OCI-LY3 (cell line): ENCODE measurements at regions not wholly inside any gene's neighbourhood (a gene's known extent, or its start where the extent isn't known, plus 50 kb on each side); places are given as distances from the start of the nearest gene placed in this dataset.
A peak's percentile ranks its signal among the peaks of the same experiment; 100 is the strongest.

ENCODE experiments used
- H2AFZ ChIP-seq: fragments of 200-600, 300-600 bp; shearing (Covaris generic); 2 replicates; pipeline ENCODE4 v1.6.0; 2014; ENCODE audit warnings: antibody characterized with exemption, low read depth, low read length
- H3K27ac ChIP-seq: fragments of 200-600, 300-600 bp; sonication (generic); 2 replicates; pipeline ENCODE4 v1.5.1; 2014; ENCODE audit warnings: mild to moderate bottlenecking, low read length, moderate library complexity, mixed read lengths
- H3K27me3 ChIP-seq: fragments of 200-600, 300-600 bp; sonication (generic); 2 replicates; pipeline ENCODE4 v1.6.1; 2014; ENCODE audit warnings: low read depth, low read length, mixed read lengths
- H3K36me3 ChIP-seq: fragments of 200-600, 300-600 bp; sonication (generic); replicated peaks from 2 replicates; pipeline ENCODE3; 2014; ENCODE audit warnings: low read depth, low read length, mixed read lengths
- H3K4me1 ChIP-seq: fragments of 300-600, 200-600 bp; sonication (generic); 2 replicates; pipeline ENCODE4 v1.6.1; 2014; ENCODE audit warnings: low read length, mixed read lengths
- H3K4me2 ChIP-seq: fragments of 200-600, 300-600 bp; sonication (generic); 2 replicates; pipeline ENCODE4 v1.6.1; 2014; ENCODE audit warnings: low read length, mixed read lengths
- H3K4me3 ChIP-seq: fragments of 300-600, 200-600 bp; sonication (generic); 2 replicates; pipeline ENCODE4 v1.5.1; 2014; ENCODE audit warnings: antibody characterized with exemption, mild to moderate bottlenecking, low read length, moderate library complexity
- H3K79me2 ChIP-seq: fragments of 300-600, 200-600 bp; shearing (Covaris generic); 2 replicates; pipeline ENCODE4 v1.6.1; 2014; ENCODE audit warnings: mild to moderate bottlenecking, low read length, mixed read lengths
- H3K9ac ChIP-seq: fragments of 300-600, 200-600 bp; shearing (Covaris generic); 2 replicates; pipeline ENCODE4 v1.6.0; 2014; ENCODE audit warnings: mild to moderate bottlenecking, low read length, moderate library complexity
- H3K9me3 ChIP-seq: fragments of 200-600, 300-600 bp; shearing (Covaris generic); 2 replicates; pipeline ENCODE4 v1.6.1; 2014; ENCODE audit warnings: low read length, mixed read lengths; ENCODE audit not compliant: insufficient read depth
- H4K20me1 ChIP-seq: fragments of 200-600, 300-600 bp; sonication (generic); 2 replicates; pipeline ENCODE4 v1.6.1; 2016; ENCODE audit warnings: low read length, mixed read lengths; ENCODE audit not compliant: insufficient read depth
- CTCF ChIP-seq: fragments of 200-600, 300-600 bp; sonication (generic); IDR thresholded peaks from 2 replicates; pipeline ENCODE4 v1.5.1; 2014; ENCODE audit warnings: antibody characterized with exemption, low read length, low read depth
- EZH2phosphoT487 ChIP-seq: fragments of 200-600 bp; shearing (Covaris generic); IDR thresholded peaks from 2 replicates; pipeline ENCODE4 v1.6.1; 2018; ENCODE audit warnings: antibody characterized with exemption, mixed run types, low read depth

GRCh38 chr3:194042927-194043326, 93.0 kb upstream of the HES1 start:
- Histone ChIP-seq H3K27ac (no peak overlapping the region), H4K20me1 (no peaks in the 10 kb centered on the region), H3K9ac (no peak overlapping the region), H3K9me3 (no peaks in the 10 kb centered on the region), H3K27me3 (peaks cover 14% of the 10 kb centered on the region), H3K36me3 (no peaks in the 10 kb centered on the region), H2AFZ (no peak overlapping the region), H3K4me2 (no peak overlapping the region), H3K4me1 (peaks cover 28% of the 10 kb centered on the region), H3K79me2 (no peaks in the 10 kb centered on the region), H3K4me3 (no peak overlapping the region)
- TF ChIP-seq CTCF (no peak), EZH2phosphoT487 (no peak)

DNA sequence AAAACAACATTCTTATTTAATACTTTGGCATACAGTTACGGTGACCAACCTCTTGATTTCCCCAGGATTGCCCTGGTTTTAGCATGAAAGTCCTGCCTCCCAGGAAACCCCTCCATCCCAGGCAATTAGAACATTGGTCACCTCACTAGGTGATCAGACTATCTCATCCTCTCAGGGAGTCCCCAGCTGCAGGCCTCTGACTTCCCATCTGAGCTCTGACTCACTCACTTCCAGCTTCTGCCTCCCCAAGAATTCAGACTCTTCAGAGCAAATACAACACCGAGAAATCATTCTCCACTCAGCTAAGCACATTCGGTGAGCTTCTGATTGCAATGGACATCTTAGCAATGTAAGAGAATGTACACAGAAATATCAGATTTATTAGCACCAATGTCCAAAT, 92.4 kb upstream of the HES1 start:
- H3K27ac ChIP-seq, result no peak overlapping the region
- no peak overlapping the region for H3K9ac ChIP-seq
- H3K9me3 ChIP-seq, result no peaks in the 10 kb centered on the region
- H3K4me3 ChIP-seq, result no peak overlapping the region
- no peaks in the 10 kb centered on the region for H3K79me2 ChIP-seq
- no peak overlapping the region for H2AFZ ChIP-seq
- TF ChIP-seq CTCF (no peak), EZH2phosphoT487 (no peak)
- no peaks in the 10 kb centered on the region for H3K36me3 ChIP-seq
- H4K20me1 ChIP-seq, result no peaks in the 10 kb centered on the region
- no peak overlapping the region for H3K4me2 ChIP-seq
- H3K27me3 ChIP-seq, result peaks cover 14% of the 10 kb centered on the region
- peaks cover 28% of the 10 kb centered on the region for H3K4me1 ChIP-seq

GRCh38 chr3:194045289-194045688, 90.7 kb upstream of the HES1 start:
- Histone ChIP-seq H2AFZ (no peak overlapping the region), H3K4me1 (peaks cover 28% of the 10 kb centered on the region), H3K9ac (no peak overlapping the region), H3K4me2 (peak overlapping the region; percentile 20), H4K20me1 (no peaks in the 10 kb centered on the region), H3K4me3 (no peak overlapping the region), H3K36me3 (peaks cover 2% of the 10 kb centered on the region), H3K79me2 (no peaks in the 10 kb centered on the region), H3K27ac (no peak overlapping the region), H3K27me3 (peaks cover 14% of the 10 kb centered on the region), H3K9me3 (peaks cover 3% of the 10 kb centered on the region; the same call in 1 of the 2 replicates)
- TF ChIP-seq CTCF (no peak), EZH2phosphoT487 (no peak)

- TF ChIP-seq CTCF (no peak), EZH2phosphoT487 (no peak)
- H3K4me1 ChIP-seq, result peaks cover 28% of the 10 kb centered on the region
These were observed 90.0 kb upstream of the HES1 start for GRCh38 chr3:194045919-194046318.

More at GRCh38 chr3:194045919-194046318, 90.0 kb upstream of the HES1 start:
- Histone ChIP-seq H3K4me3 (no peak overlapping the region), H2AFZ (no peak overlapping the region), H3K36me3 (peaks cover 7% of the 10 kb centered on the region), H3K9me3 (peaks cover 9% of the 10 kb centered on the region), H3K9ac (no peak overlapping the region), H4K20me1 (no peaks in the 10 kb centered on the region), H3K27ac (no peak overlapping the region), H3K27me3 (peaks cover 14% of the 10 kb centered on the region), H3K79me2 (no peaks in the 10 kb centered on the region), H3K4me2 (no peak overlapping the region)
